H9 (cell line): ENCODE measurements at regions not wholly inside any gene's neighbourhood (a gene's known extent, or its start where the extent isn't known, plus 50 kb on each side); places are given as distances from the start of the nearest gene placed in this dataset.

Source experiments
- DNase-seq: peaks from one replicate; pipeline ENCODE4 v3.0.0-alpha.2; 2017
- H2AFZ ChIP-seq: one replicate; pipeline ENCODE4 v1.6.1; 2013; ENCODE audit warnings: mild to moderate bottlenecking, low read length, control low read depth, moderate library complexity
- H2AK5ac ChIP-seq: 2 replicates; pipeline ENCODE4 v1.6.1; 2013; ENCODE audit warnings: low read length, control low read depth, mixed read lengths; ENCODE audit not compliant: insufficient read length
- H2BK120ac ChIP-seq: one replicate; pipeline ENCODE4 v1.6.1; 2013; ENCODE audit warnings: low read depth, mild to moderate bottlenecking, low read length, control low read depth, inconsistent platforms; ENCODE audit not compliant: poor library complexity, severe bottlenecking
- H2BK12ac ChIP-seq: 2 replicates; pipeline ENCODE4 v1.6.1; 2013; ENCODE audit warnings: low read length, control low read depth, mixed read lengths, low read depth; ENCODE audit not compliant: insufficient read length
- H2BK15ac ChIP-seq: 2 replicates; pipeline ENCODE4 v1.6.1; 2013; ENCODE audit warnings: low read depth, low read length, control low read depth
- H2BK20ac ChIP-seq: one replicate; pipeline ENCODE4 v1.6.1; 2013; ENCODE audit warnings: low read depth, mild to moderate bottlenecking, low read length, control low read depth, inconsistent platforms; ENCODE audit not compliant: poor library complexity, severe bottlenecking
- H2BK5ac ChIP-seq: 2 replicates; pipeline ENCODE4 v1.6.1; 2013; ENCODE audit warnings: low read length, control low read depth, mixed read lengths; ENCODE audit not compliant: insufficient read length
- H3K14ac ChIP-seq: 2 replicates; pipeline ENCODE4 v1.6.1; 2013; ENCODE audit warnings: low read length, control low read depth; ENCODE audit not compliant: insufficient read depth
- H3K18ac ChIP-seq: 2 replicates; pipeline ENCODE4 v1.6.1; 2013; ENCODE audit warnings: low read depth, mild to moderate bottlenecking, mixed read lengths, low read length, control low read depth; ENCODE audit not compliant: insufficient read length
- H3K23ac ChIP-seq: 2 replicates; pipeline ENCODE4 v1.6.1; 2013; ENCODE audit warnings: low read length, control low read depth, mixed read lengths, low read depth; ENCODE audit not compliant: insufficient read length
- H3K23me2 ChIP-seq: 2 replicates; pipeline ENCODE4 v1.6.1; 2013; ENCODE audit warnings: low read depth, mild to moderate bottlenecking, mixed read lengths, low read length, control low read depth; ENCODE audit not compliant: insufficient read length, poor library complexity, severe bottlenecking
- H3K27ac ChIP-seq: 2 replicates; pipeline ENCODE4 v1.5.1; 2013; ENCODE audit warnings: low read length, control low read depth, mixed read lengths, low read depth; ENCODE audit not compliant: insufficient read length
- H3K27me3 ChIP-seq: 2 replicates; pipeline ENCODE4 v1.6.1; 2013; ENCODE audit warnings: low read length, control low read depth, inconsistent platforms; ENCODE audit not compliant: insufficient read depth
- H3K4ac ChIP-seq: 2 replicates; pipeline ENCODE4 v1.6.1; 2013; ENCODE audit warnings: low read depth, mild to moderate bottlenecking, control low read depth, inconsistent platforms, low read length, moderate library complexity
- H3K4me1 ChIP-seq: 2 replicates; pipeline ENCODE4 v1.6.1; 2013; ENCODE audit warnings: low read length, control low read depth, inconsistent platforms; ENCODE audit not compliant: insufficient read depth
- H3K4me2 ChIP-seq: 2 replicates; pipeline ENCODE4 v1.6.1; 2013; ENCODE audit warnings: low read length, control low read depth, mixed read lengths; ENCODE audit not compliant: insufficient read length, insufficient read depth
- H3K56ac ChIP-seq: 2 replicates; pipeline ENCODE4 v1.6.1; 2013; ENCODE audit warnings: low read depth, mild to moderate bottlenecking, mixed read lengths, low read length, control low read depth; ENCODE audit not compliant: insufficient read length
- H3K79me1 ChIP-seq: 2 replicates; pipeline ENCODE4 v1.6.1; 2013; ENCODE audit warnings: low read depth, mild to moderate bottlenecking, moderate library complexity, low read length, control low read depth, inconsistent platforms; ENCODE audit not compliant: insufficient read depth, poor library complexity, severe bottlenecking
- H3K79me2 ChIP-seq: 2 replicates; pipeline ENCODE4 v1.6.1; 2013; ENCODE audit warnings: low read length, control low read depth, inconsistent platforms; ENCODE audit not compliant: insufficient read depth
- H3K9ac ChIP-seq: 2 replicates; pipeline ENCODE4 v1.6.1; 2013; ENCODE audit warnings: low read length, control low read depth, mixed read lengths; ENCODE audit not compliant: insufficient read length; ENCODE audit errors: extremely low read depth
- H3K9me3 ChIP-seq: one replicate; pipeline ENCODE4 v1.6.1; 2013; ENCODE audit warnings: low read depth, low read length, inconsistent platforms; ENCODE audit not compliant: control insufficient read depth
- H3T11ph ChIP-seq: one replicate; pipeline ENCODE4 v1.6.1; 2013; ENCODE audit warnings: mild to moderate bottlenecking, low read length, control low read depth, inconsistent platforms
- H4K20me1 ChIP-seq: one replicate; pipeline ENCODE4 v1.6.1; 2013; ENCODE audit not compliant: control insufficient read depth, insufficient read length, insufficient read depth
- H4K5ac ChIP-seq: 2 replicates; pipeline ENCODE4 v1.6.1; 2013; ENCODE audit warnings: low read depth, mild to moderate bottlenecking, mixed read lengths, low read length, control low read depth; ENCODE audit not compliant: insufficient read length
- H4K8ac ChIP-seq: replicated peaks from 2 replicates; pipeline ENCODE4 v1.6.1; 2013; ENCODE audit warnings: low read length, control low read depth, mixed read lengths, low read depth; ENCODE audit not compliant: insufficient read length
- H4K91ac ChIP-seq: 2 replicates; pipeline ENCODE4 v1.6.1; 2013; ENCODE audit warnings: low read depth, mild to moderate bottlenecking, moderate library complexity, mixed read lengths, low read length, control low read depth; ENCODE audit not compliant: insufficient read length
- H3K27ac Mint-ChIP-seq, 3 experiments: 2 replicates in 2 of 3; 3 replicates in 1 of 3; pipeline ENCODE4 v1.8.0; 2020 to 2021; ENCODE audit warnings: mixed read lengths in 3 of 3, mild to moderate bottlenecking in 1 of 3, moderate library complexity in 1 of 3
- H3K27me3 Mint-ChIP-seq: 2 replicates; pipeline ENCODE4 v1.8.0; 2021; ENCODE audit warnings: low read depth, mild to moderate bottlenecking, moderate library complexity, mixed read lengths
- H3K36me3 Mint-ChIP-seq, 3 experiments: 2 replicates in 2 of 3; 3 replicates in 1 of 3; pipeline ENCODE4 v1.8.0; 2020 to 2021; ENCODE audit warnings: low read depth in 3 of 3, mixed read lengths in 3 of 3; ENCODE audit not compliant: insufficient read depth in 1 of 3
- H3K4me1 Mint-ChIP-seq, 2 experiments: 2 replicates each; pipeline ENCODE4 v1.8.0; 2020; ENCODE audit warnings: mixed read lengths in 2 of 2
- H3K4me3 Mint-ChIP-seq, 2 experiments: 2 replicates in 1 of 2; 3 replicates in 1 of 2; pipeline ENCODE4 v1.8.0; 2020 to 2021; ENCODE audit warnings: mild to moderate bottlenecking in 2 of 2, mixed read lengths in 2 of 2, moderate library complexity in 1 of 2
- H3K9me3 Mint-ChIP-seq, 2 experiments: 2 replicates in 1 of 2; 3 replicates in 1 of 2; pipeline ENCODE4 v1.8.0; 2020; ENCODE audit warnings: mild to moderate bottlenecking in 2 of 2, mixed read lengths in 2 of 2, moderate library complexity in 1 of 2
- CTCF ChIP-seq: fragments of 200-600 bp; sonication (generic); conservative IDR thresholded peaks from 3 replicates; pipeline ENCODE4 v1.8.0; 2021; ENCODE audit warnings: antibody characterized with exemption, mild to moderate bottlenecking
- WGBS: extraction: QIAGEN DNeasy Blood & Tissue Kit; methylation state at CpG from one replicate; pipeline ENCODE4 v1.1.7; 2013; ENCODE audit warnings: missing lambda C conversion rate, low lambda C conversion rate, mixed read lengths; ENCODE audit not compliant: insufficient read length; ENCODE audit errors: extremely low coverage; 5-methylcytosine and 5-hydroxymethylcytosine counted together

GRCh38 chr14:65198346-65198745 is 96.0 kb upstream of the MAX start:
- no peak overlapping the region for H2BK5ac ChIP-seq
- no peak overlapping the region for H4K5ac ChIP-seq
- no peak for TF ChIP-seq CTCF
- H2AFZ ChIP-seq = no peak overlapping the region
- no peaks in the 10 kb centered on the region for H3K23me2 ChIP-seq
- H4K20me1 ChIP-seq = no peaks in the 10 kb centered on the region
- no peaks in the 10 kb centered on the region for H3K79me2 ChIP-seq
- H2BK15ac ChIP-seq = no peak overlapping the region
- Mint-ChIP-seq H3K9me3 (peaks cover 0 to 4% of the 10 kb centered on the region in 2 experiments; a peak in 3 of 5 replicates), H3K4me1 (no peaks in the 10 kb centered on the region), H3K27ac (peak overlapping the region in 1 of 3 experiments; percentile 88; a peak in 2 of 7 replicates), H3K27me3 (no peaks in the 10 kb centered on the region; the same call in 1 of the 2 replicates), H3K36me3 (peaks cover 5 to 7% (median 6%) of the 10 kb centered on the region in 3 experiments; a peak in 5 of 7 replicates), H3K4me3 (no peak overlapping the region)
- no peak overlapping the region for H2BK20ac ChIP-seq
- no peak overlapping the region for H3K4ac ChIP-seq
- no peaks in the 10 kb centered on the region for H3K4me1 ChIP-seq
- no peak overlapping the region for H3K4me2 ChIP-seq
- no peak overlapping the region for H2BK12ac ChIP-seq
- no peaks in the 10 kb centered on the region for H3K79me1 ChIP-seq
- no peaks in the 10 kb centered on the region for H3K9me3 ChIP-seq
- H3K27ac ChIP-seq = no peak overlapping the region
- H3K23ac ChIP-seq = no peak overlapping the region
- WGBS = no CpG with 5 or more reads among the region's 1 CpG
- no peak overlapping the region for H2AK5ac ChIP-seq
- H3K9ac ChIP-seq = no peak overlapping the region
- no peak overlapping the region for H4K8ac ChIP-seq
- H4K91ac ChIP-seq = no peak overlapping the region
- DNase-seq = no peak
- H3T11ph ChIP-seq = no peak overlapping the region
- H3K27me3 ChIP-seq = no peaks in the 10 kb centered on the region
- no peak overlapping the region for H3K14ac ChIP-seq
- H3K18ac ChIP-seq = no peak overlapping the region
- H3K56ac ChIP-seq = no peak overlapping the region
- H2BK120ac ChIP-seq = no peak overlapping the region
